PC-9 (cell line): ENCODE measurements at regions not wholly inside any gene's neighbourhood (a gene's known extent, or its start where the extent isn't known, plus 50 kb on each side); places are given as distances from the start of the nearest gene placed in this dataset.

Experiments used
- CTCF ChIP-seq: fragments of 200-600 bp; sonication (generic); conservative IDR thresholded peaks from 2 replicates; pipeline ENCODE4 v1.6.1; 2017; ENCODE audit warnings: mixed run types, antibody characterized with exemption, mild to moderate bottlenecking, moderate library complexity
- EZH2 ChIP-seq: fragments of 200-600 bp; sonication (generic); IDR thresholded peaks from 2 replicates; pipeline ENCODE4 v1.8.0; 2017; ENCODE audit warnings: antibody characterized with exemption, low read depth

GRCh38 chr10:130394832-130395231, 258.6 kb downstream of the GLRX3 start:
- no peak for TF ChIP-seq EZH2
- no peak for TF ChIP-seq CTCF
